Colonic mucosa (tissue), 4 donors: ENCODE measurements at regions not wholly inside any gene's neighbourhood (a gene's known extent, or its start where the extent isn't known, plus 50 kb on each side); places are given as distances from the start of the nearest gene placed in this dataset.
A peak's percentile ranks its signal among the peaks of the same experiment; 100 is the strongest.
"Not testable (repeated sequence)": the region's sequence is repeated elsewhere in the genome, so short reads cannot be mapped to it uniquely, and the experiment has no call there.

ENCODE experiments used
- DNase-seq: peaks from one replicate; pipeline ENCODE4 v3.0.0-alpha.2; 2020
- H3K27ac ChIP-seq: fragments of 200-600 bp; one replicate; pipeline ENCODE4 v1.8.0; 2021
- H3K27me3 ChIP-seq: fragments of 200-600 bp; one replicate; pipeline ENCODE4 v1.8.0; 2021
- H3K36me3 ChIP-seq: fragments of 200-600 bp; one replicate; pipeline ENCODE4 v1.8.0; 2021
- H3K4me1 ChIP-seq: fragments of 200-600 bp; one replicate; pipeline ENCODE4 v1.8.0; 2021; ENCODE audit warnings: mild to moderate bottlenecking
- H3K4me3 ChIP-seq: fragments of 200-600 bp; one replicate; pipeline ENCODE4 v1.8.0; 2021
- H3K9ac ChIP-seq, 2 donors: one replicate each; pipeline ENCODE4 v1.7.0; 2013; ENCODE audit warnings: control low read depth in 2 of 2, low read depth in 2 of 2, low read length in 2 of 2
- H3K9me3 ChIP-seq: fragments of 200-600 bp; one replicate; pipeline ENCODE4 v1.8.0; 2021
- CTCF ChIP-seq: fragments of 200-600 bp; IDR thresholded peaks from one replicate; pipeline ENCODE4 v1.8.0; 2022; ENCODE audit warnings: antibody characterized with exemption, mild to moderate bottlenecking
- intact Hi-C: fragments of 100-400 bp; cut with DNase I; formaldehyde crosslinking; loops from one replicate; pipeline ENCODE4 v1.14.1; 2022
- donor health status: healthy.
- donor health status: DM: no; HTN: no; CAD: no.
- donor health status: DM: no; HTN: no; CAD: no.

- Histone ChIP-seq H3K27me3 (no peaks in the 10 kb centered on the region), H3K4me3 (no peak overlapping the region), H3K36me3 (no peaks in the 10 kb centered on the region), H3K4me1 (no peaks in the 10 kb centered on the region), H3K9ac (no peak overlapping the region), H3K27ac (no peak overlapping the region), H3K9me3 (no peaks in the 10 kb centered on the region)
- intact Hi-C loops, result loop anchor here (10.0 kb wide), 1 partner anchor 452 kb away; the partner anchor contains the start of gene NOS2
- DNase-seq, result no peak
- no peak for TF ChIP-seq CTCF
Measured at GRCh38 chr17:28256370-28256769, 62.6 kb upstream of the TMEM97 start.

- Histone ChIP-seq H3K27ac (no peak overlapping the region), H3K9ac (no peak overlapping the region), H3K36me3 (no peaks in the 10 kb centered on the region), H3K4me1 (no peaks in the 10 kb centered on the region), H3K9me3 (no peaks in the 10 kb centered on the region), H3K27me3 (no peaks in the 10 kb centered on the region), H3K4me3 (no peak overlapping the region)
- intact Hi-C loops, result loop anchor here (10.0 kb wide), 1 partner anchor 452 kb away; the partner anchor contains the start of gene NOS2
- TF ChIP-seq CTCF, result no peak
- no peak for DNase-seq
Measured at GRCh38 chr17:28256881-28257280, 62.1 kb upstream of the TMEM97 start.

GRCh38 chr17:28258347-28258887 is 60.6 kb upstream of the TMEM97 start:
- no peak overlapping the region for H3K27ac ChIP-seq
- peak; percentile 40 for DNase-seq
- H3K4me1 ChIP-seq, result no peaks in the 10 kb centered on the region
- no peaks in the 10 kb centered on the region for H3K27me3 ChIP-seq
- H3K9ac ChIP-seq, result no peak overlapping the region
- no peaks in the 10 kb centered on the region for H3K9me3 ChIP-seq
- intact Hi-C loops, result loop anchor here (10.0 kb wide), 1 partner anchor 454 kb away; the partner anchor contains the start of gene NOS2
- no peak overlapping the region for H3K4me3 ChIP-seq
- TF ChIP-seq CTCF, result no peak
- no peaks in the 10 kb centered on the region for H3K36me3 ChIP-seq

GRCh38 chr17:28261219-28261618 is 57.8 kb upstream of the TMEM97 start:
- H3K9ac ChIP-seq, result no peak overlapping the region
- DNase-seq, result no peak

GRCh38 chr17:28262123-28262745 is 56.8 kb upstream of the TMEM97 start:
- H3K27me3 ChIP-seq, H3K9ac ChIP-seq, H3K36me3 ChIP-seq, H3K4me1 ChIP-seq, H3K9me3 ChIP-seq, H3K27ac ChIP-seq, intact Hi-C loops, DNase-seq, H3K4me3 ChIP-seq: not testable (repeated sequence)

More at GRCh38 chr17:28261219-28261618, 57.8 kb upstream of the TMEM97 start:
- Histone ChIP-seq H3K9me3 (no peaks in the 10 kb centered on the region), H3K36me3 (no peaks in the 10 kb centered on the region), H3K4me3 (no peak overlapping the region), H3K27me3 (no peaks in the 10 kb centered on the region), H3K4me1 (no peaks in the 10 kb centered on the region), H3K27ac (no peak overlapping the region)
- intact Hi-C loops, result no loop called here
- TF ChIP-seq CTCF, result no peak

- intact Hi-C loops, DNase-seq: not testable (repeated sequence)
Measured at GRCh38 chr17:28264902-28265548, 54.0 kb upstream of the TMEM97 start.

GRCh38 chr17:28265856-28266546 is 53.0 kb upstream of the TMEM97 start:
- not testable (repeated sequence) for H3K9me3 ChIP-seq, DNase-seq

More at GRCh38 chr17:28264902-28265548, 54.0 kb upstream of the TMEM97 start:
- not testable (repeated sequence) for H3K9ac ChIP-seq, H3K27me3 ChIP-seq, H3K27ac ChIP-seq, H3K4me1 ChIP-seq, H3K9me3 ChIP-seq, H3K4me3 ChIP-seq, H3K36me3 ChIP-seq

GRCh38 chr17:28266547-28266920 is 52.5 kb upstream of the TMEM97 start:
- intact Hi-C loops, H3K27me3 ChIP-seq, H3K9me3 ChIP-seq, H3K9ac ChIP-seq, H3K27ac ChIP-seq, H3K4me3 ChIP-seq, DNase-seq, H3K4me1 ChIP-seq, H3K36me3 ChIP-seq: not testable (repeated sequence)

More at GRCh38 chr17:28265856-28266546, 53.0 kb upstream of the TMEM97 start:
- H3K4me3 ChIP-seq, H3K4me1 ChIP-seq, H3K27ac ChIP-seq, intact Hi-C loops, H3K27me3 ChIP-seq, H3K9ac ChIP-seq, H3K36me3 ChIP-seq: not testable (repeated sequence)
